ENCODE measurements at regions not wholly inside any gene's neighbourhood (a gene's known extent, or its start where the extent isn't known, plus 50 kb on each side); places are given as distances from the start of the nearest gene placed in this dataset.

DNA sequence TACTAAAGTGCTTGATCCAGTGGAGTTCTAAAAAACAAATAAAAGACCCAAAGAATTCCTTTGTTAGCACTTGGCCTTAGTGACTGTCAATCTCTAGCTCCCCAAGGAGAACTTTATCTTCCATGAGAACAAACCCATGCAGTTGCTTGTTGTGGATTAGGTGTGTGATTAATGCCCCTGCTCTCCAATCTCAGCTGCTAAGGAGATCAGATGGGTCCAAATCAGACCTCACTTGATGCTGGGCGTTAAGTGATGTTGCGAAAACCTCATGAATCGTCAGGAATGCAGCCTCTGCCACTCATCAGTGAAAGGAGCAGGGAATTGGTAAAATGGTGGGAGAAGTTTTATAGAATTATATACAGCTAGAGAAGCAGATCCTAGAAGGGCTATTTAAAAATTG is 133.7 kb downstream of the DMAC1 start:
- TF ChIP-seq, protein P1, sequence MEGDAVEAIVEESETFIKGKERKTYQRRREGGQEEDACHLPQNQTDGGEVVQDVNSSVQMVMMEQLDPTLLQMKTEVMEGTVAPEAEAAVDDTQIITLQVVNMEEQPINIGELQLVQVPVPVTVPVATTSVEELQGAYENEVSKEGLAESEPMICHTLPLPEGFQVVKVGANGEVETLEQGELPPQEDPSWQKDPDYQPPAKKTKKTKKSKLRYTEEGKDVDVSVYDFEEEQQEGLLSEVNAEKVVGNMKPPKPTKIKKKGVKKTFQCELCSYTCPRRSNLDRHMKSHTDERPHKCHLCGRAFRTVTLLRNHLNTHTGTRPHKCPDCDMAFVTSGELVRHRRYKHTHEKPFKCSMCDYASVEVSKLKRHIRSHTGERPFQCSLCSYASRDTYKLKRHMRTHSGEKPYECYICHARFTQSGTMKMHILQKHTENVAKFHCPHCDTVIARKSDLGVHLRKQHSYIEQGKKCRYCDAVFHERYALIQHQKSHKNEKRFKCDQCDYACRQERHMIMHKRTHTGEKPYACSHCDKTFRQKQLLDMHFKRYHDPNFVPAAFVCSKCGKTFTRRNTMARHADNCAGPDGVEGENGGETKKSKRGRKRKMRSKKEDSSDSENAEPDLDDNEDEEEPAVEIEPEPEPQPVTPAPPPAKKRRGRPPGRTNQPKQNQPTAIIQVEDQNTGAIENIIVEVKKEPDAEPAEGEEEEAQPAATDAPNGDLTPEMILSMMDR (conservative IDR thresholded peaks at IDR 0.05; ENCODE audit: low read length), result no peak
- no peak for TF ChIP-seq EZH2phosphoT487 (IDR thresholded peaks at IDR 0.05; ENCODE audit: borderline replicate concordance, low read depth, low read length)
